Endothelial cell (in vitro differentiated cells): ENCODE measurements at regions not wholly inside any gene's neighbourhood (a gene's known extent, or its start where the extent isn't known, plus 50 kb on each side); places are given as distances from the start of the nearest gene placed in this dataset. TPM values are rescaled to one million over a fixed set of nuclear protein-coding genes. Genes with fewer than 3 reads are reported as not detected.

Experiments used
- microRNA-seq: library from miRNA; unstranded; fragments of <30 nt; microRNA quantifications from one replicate; pipeline ENCODE4, GENCODE V29; 2020; ENCODE audit not compliant: unreplicated experiment

Small RNA genes lying in the stretch of these regions (microRNA-seq; reads per million reads assigned to microRNA genes)
- not detected for gene MIR4278
